Neural cell (in vitro differentiated cells): ENCODE measurements at regions not wholly inside any gene's neighbourhood (a gene's known extent, or its start where the extent isn't known, plus 50 kb on each side); places are given as distances from the start of the nearest gene placed in this dataset.

Experiments used
- H2AFZ ChIP-seq: fragments of 200-600, 300-800 bp; sonication (generic), shearing (Covaris generic); 2 replicates; pipeline ENCODE4 v1.6.0; 2014; ENCODE audit warnings: low read depth, mild to moderate bottlenecking, antibody characterized with exemption, low read length, moderate library complexity
- H3F3A ChIP-seq: fragments of 200-600 bp; shearing (Covaris generic); 2 replicates; pipeline ENCODE4 v1.6.1; 2016; ENCODE audit warnings: mild to moderate bottlenecking, moderate library complexity, mixed read lengths, antibody characterized with exemption, low read length; ENCODE audit not compliant: insufficient read depth, poor library complexity, severe bottlenecking
- H3K27ac ChIP-seq: fragments of 200-600, 300-800 bp; sonication (generic), shearing (Covaris generic); 2 replicates; pipeline ENCODE4 v1.5.1; 2014; ENCODE audit warnings: mild to moderate bottlenecking, low read length, moderate library complexity
- H3K27me3 ChIP-seq: fragments of 300-800, 200-600 bp; sonication (generic), shearing (Covaris generic); 2 replicates; pipeline ENCODE4 v1.6.0; 2014; ENCODE audit warnings: mild to moderate bottlenecking, low read depth, low read length, moderate library complexity; ENCODE audit not compliant: insufficient read depth
- H3K36me3 ChIP-seq: fragments of 300-800, 200-600 bp; sonication (generic), shearing (Covaris generic); 2 replicates; pipeline ENCODE4 v1.5.1; 2014; ENCODE audit warnings: mild to moderate bottlenecking, antibody characterized with exemption, low read length, moderate library complexity; ENCODE audit not compliant: insufficient read depth
- H3K4me2 ChIP-seq: fragments of 300-800, 200-600 bp; sonication (generic), shearing (Covaris generic); 2 replicates; pipeline ENCODE4 v1.6.0; 2014; ENCODE audit warnings: mild to moderate bottlenecking, low read length
- H3K4me3 ChIP-seq: fragments of 300-800, 200-600 bp; sonication (generic), shearing (Covaris generic); 2 replicates; pipeline ENCODE4 v1.5.1; 2014; ENCODE audit warnings: mild to moderate bottlenecking, low read length, moderate library complexity
- H3K79me2 ChIP-seq: fragments of 200-600 bp; shearing (Covaris generic); replicated peaks from 2 replicates; pipeline ENCODE4 v1.6.0; 2014; ENCODE audit warnings: mild to moderate bottlenecking, low read length, moderate library complexity; ENCODE audit not compliant: insufficient read depth
- H3K9ac ChIP-seq: fragments of 300-800, 200-600 bp; sonication (generic), shearing (Covaris generic); 2 replicates; pipeline ENCODE4 v1.6.1; 2016; ENCODE audit warnings: mild to moderate bottlenecking, low read length, mixed read lengths
- H3K9me2 ChIP-seq: fragments of 200-600 bp; shearing (Covaris generic); 2 replicates; pipeline ENCODE4 v1.6.1; 2016; ENCODE audit warnings: mild to moderate bottlenecking, low read length, mixed read lengths; ENCODE audit not compliant: insufficient read depth
- H3K9me3 ChIP-seq: fragments of 200-600, 300-800 bp; sonication (generic), shearing (Covaris generic); 2 replicates; pipeline ENCODE4 v1.6.1; 2016; ENCODE audit warnings: mild to moderate bottlenecking, mixed run types, low read length, moderate library complexity, mixed read lengths
- H4K20me1 ChIP-seq: fragments of 200-600 bp; shearing (Covaris generic); 2 replicates; pipeline ENCODE4 v1.6.1; 2016; ENCODE audit warnings: mild to moderate bottlenecking, mixed run types; ENCODE audit not compliant: insufficient read depth
- CTCF ChIP-seq: fragments of 450-650 bp; IDR thresholded peaks from 2 replicates; pipeline ENCODE4 v1.5.1; 2014; ENCODE audit warnings: antibody characterized with exemption, mild to moderate bottlenecking, moderate library complexity; ENCODE audit not compliant: poor library complexity, severe bottlenecking
- EP300 ChIP-seq: fragments of 450-650 bp; conservative IDR thresholded peaks from 2 replicates; pipeline ENCODE4 v1.6.1; 2014; ENCODE audit warnings: antibody characterized with exemption, mild to moderate bottlenecking, moderate library complexity; ENCODE audit not compliant: poor library complexity, severe bottlenecking
- EZH2 ChIP-seq: fragments of 200-600, 300-800 bp; shearing (Covaris generic), sonication (generic); IDR thresholded peaks from 2 replicates; pipeline ENCODE4 v1.6.1; 2014; ENCODE audit warnings: antibody characterized with exemption, low read length, borderline replicate concordance, mild to moderate bottlenecking; ENCODE audit not compliant: insufficient read depth, poor library complexity, severe bottlenecking
- MXI1 ChIP-seq: fragments of 450-650 bp; conservative IDR thresholded peaks from 2 replicates; pipeline ENCODE4 v1.6.1; 2014; ENCODE audit warnings: antibody characterized with exemption, mild to moderate bottlenecking; ENCODE audit not compliant: poor library complexity, severe bottlenecking
- POLR2AphosphoS5 ChIP-seq: IDR thresholded peaks from 2 replicates; pipeline ENCODE4 v1.6.1; 2012
- RAD21 ChIP-seq: fragments of 450-650 bp; conservative IDR thresholded peaks from 2 replicates; pipeline ENCODE4 v1.6.1; 2014; ENCODE audit warnings: antibody characterized with exemption, mild to moderate bottlenecking, moderate library complexity
- REST ChIP-seq: IDR thresholded peaks from 2 replicates; pipeline ENCODE4 v1.6.1; 2012; ENCODE audit warnings: borderline replicate concordance
- SMC3 ChIP-seq: fragments of 450-650 bp; conservative IDR thresholded peaks from 2 replicates; pipeline ENCODE4 v1.6.1; 2014; ENCODE audit warnings: antibody characterized with exemption, mild to moderate bottlenecking, moderate library complexity; ENCODE audit not compliant: poor library complexity
- TAF1 ChIP-seq: IDR thresholded peaks from 2 replicates; pipeline ENCODE4 v1.6.1; 2012; ENCODE audit warnings: low read depth

- no peak overlapping the region for H3K9ac ChIP-seq
- TF ChIP-seq RAD21 (no peak), CTCF (no peak), EP300 (no peak), MXI1 (no peak), POLR2AphosphoS5 (no peak), TAF1 (no peak), EZH2 (no peak), SMC3 (no peak), REST (no peak)
- no peak overlapping the region for H3K4me2 ChIP-seq
- no peak overlapping the region for H2AFZ ChIP-seq
- H3K79me2 ChIP-seq = no peaks in the 10 kb centered on the region
- H4K20me1 ChIP-seq = no peaks in the 10 kb centered on the region
- H3K9me3 ChIP-seq = no peaks in the 10 kb centered on the region
- H3K27me3 ChIP-seq = no peaks in the 10 kb centered on the region
- H3K4me3 ChIP-seq = no peak overlapping the region
- no peaks in the 10 kb centered on the region for H3K9me2 ChIP-seq
- no peaks in the 10 kb centered on the region for H3F3A ChIP-seq
- no peak overlapping the region for H3K27ac ChIP-seq
- H3K36me3 ChIP-seq = no peaks in the 10 kb centered on the region
These were observed 371.7 kb downstream of the NFIB start for GRCh38 chr9:13942201-13942600.

- H3F3A ChIP-seq = no peaks in the 10 kb centered on the region
- H3K79me2 ChIP-seq = no peaks in the 10 kb centered on the region
- TF ChIP-seq TAF1 (no peak), EZH2 (no peak), CTCF (no peak), EP300 (no peak), RAD21 (no peak), REST (no peak), SMC3 (no peak), POLR2AphosphoS5 (no peak)
- H3K4me3 ChIP-seq = no peak overlapping the region
- H3K9me3 ChIP-seq = no peaks in the 10 kb centered on the region
- H3K4me2 ChIP-seq = no peak overlapping the region
- no peak overlapping the region for H3K27ac ChIP-seq
- H4K20me1 ChIP-seq = no peaks in the 10 kb centered on the region
- H3K36me3 ChIP-seq = no peaks in the 10 kb centered on the region
- H3K9me2 ChIP-seq = no peaks in the 10 kb centered on the region
- no peak overlapping the region for H2AFZ ChIP-seq
- H3K9ac ChIP-seq = no peak overlapping the region
- no peaks in the 10 kb centered on the region for H3K27me3 ChIP-seq
These were observed 372.2 kb downstream of the NFIB start for GRCh38 chr9:13941714-13942113.
